NCI-H2107 treated with DMSO at 0.1 percent for 48 hours (cell line): ENCODE measurements at regions not wholly inside any gene's neighbourhood (a gene's known extent, or its start where the extent isn't known, plus 50 kb on each side); places are given as distances from the start of the nearest gene placed in this dataset.
"Not testable (repeated sequence)": the region's sequence is repeated elsewhere in the genome, so short reads cannot be mapped to it uniquely, and the experiment has no call there.

Experiments
- DNase-seq: peaks from one replicate; lab custom pipeline; 2025; ENCODE audit not compliant: unreplicated experiment; lab: John Stamatoyannopoulos, UW

DNA sequence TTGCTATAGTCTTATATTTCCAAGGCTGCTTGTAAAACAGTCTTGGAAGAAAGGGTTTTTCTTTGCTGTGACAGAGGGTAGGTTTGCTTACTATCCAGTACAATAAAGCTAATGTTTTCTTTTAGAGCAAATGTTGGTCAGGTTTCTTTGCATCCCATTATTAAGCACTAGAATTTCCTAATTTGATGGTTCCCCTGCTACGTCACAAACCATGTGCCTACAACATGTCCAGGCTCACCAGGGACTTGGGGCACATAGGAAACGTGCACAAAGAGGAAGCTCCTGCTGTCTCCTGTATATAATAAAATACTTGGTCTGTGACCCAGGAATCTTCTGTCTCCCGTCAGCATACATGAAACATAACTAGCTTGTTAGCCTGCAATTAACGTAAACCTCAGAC, 486.3 kb upstream of the LRFN5 start:
- DNase-seq = no peak

DNA sequence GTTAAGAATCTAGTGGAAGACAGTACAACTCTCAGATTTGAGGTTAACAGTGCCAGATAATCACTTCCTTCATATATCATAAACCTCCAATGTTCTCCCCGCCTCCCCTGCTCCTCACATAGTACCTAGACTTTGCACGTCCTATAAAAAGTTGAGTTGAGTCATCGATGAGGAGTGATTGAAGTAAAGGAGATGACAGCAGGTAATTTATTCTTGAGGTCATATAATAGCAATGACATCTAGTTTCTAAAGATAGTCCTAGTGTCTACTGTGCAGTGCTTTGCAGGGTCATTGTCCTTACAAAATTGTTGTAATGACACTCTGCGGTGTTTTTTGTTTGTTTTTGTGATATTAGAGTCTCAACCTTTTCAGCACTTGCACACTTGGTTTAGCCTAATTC, 510.5 kb upstream of the LRFN5 start:
- DNase-seq = no peak

DNA sequence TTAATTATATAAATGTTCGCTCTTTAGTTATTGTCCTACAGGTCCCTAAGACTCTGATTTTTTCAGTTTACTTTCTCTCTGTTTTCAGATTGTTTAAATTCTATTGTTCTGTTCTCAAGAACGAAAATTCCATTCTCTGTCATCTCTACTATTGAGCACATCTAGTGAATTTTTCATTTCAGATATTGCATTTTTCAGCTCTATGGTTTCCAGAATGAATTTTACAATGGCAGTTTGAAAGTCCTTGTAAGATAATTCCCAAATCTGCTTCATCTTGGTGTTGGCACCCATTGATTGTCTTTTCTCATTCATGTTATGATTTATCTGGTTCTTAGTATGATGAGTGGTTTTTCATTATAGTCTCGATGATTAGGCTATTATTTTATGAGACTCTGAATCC, 519.6 kb upstream of the LRFN5 start:
- no peak for DNase-seq

DNA sequence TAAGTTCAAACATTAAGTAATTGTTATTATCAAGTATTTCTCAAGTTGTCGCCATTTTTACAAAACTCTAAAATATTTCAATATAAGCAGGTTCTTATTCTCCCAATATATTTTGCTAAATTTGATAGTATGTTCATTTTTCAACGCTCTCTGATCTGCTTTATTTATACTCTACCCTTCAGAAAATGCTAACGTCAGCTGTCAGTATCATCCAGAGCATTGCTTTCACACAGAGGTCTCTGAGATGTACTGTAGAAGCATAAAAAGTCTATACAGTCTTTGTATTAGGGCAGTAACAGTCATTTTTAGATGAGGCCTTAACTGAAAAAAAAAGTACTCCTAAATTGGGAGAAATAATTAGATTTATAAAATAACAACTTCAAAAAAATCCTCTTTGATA, 533.1 kb upstream of the LRFN5 start:
- DNase-seq = no peak

DNA sequence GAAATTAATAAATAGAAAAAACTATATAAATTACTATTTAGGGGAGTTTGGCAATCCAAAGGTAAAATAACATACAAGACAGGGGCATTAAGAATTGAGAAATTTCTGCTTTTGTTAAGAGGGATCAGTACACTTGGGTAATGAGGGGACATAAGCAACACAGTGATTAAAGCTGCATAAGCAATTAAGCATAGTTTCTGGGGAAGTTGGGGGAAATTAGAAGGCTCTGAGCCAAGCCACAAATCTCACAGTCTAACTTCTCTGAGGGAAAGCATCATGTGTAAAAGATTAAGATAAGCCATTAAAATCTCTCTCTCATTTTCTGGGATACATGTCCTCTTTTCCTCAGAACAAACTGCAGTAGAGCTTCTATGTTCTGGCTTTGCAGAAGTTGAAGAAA, 533.9 kb upstream of the LRFN5 start:
- DNase-seq = no peak

DNA sequence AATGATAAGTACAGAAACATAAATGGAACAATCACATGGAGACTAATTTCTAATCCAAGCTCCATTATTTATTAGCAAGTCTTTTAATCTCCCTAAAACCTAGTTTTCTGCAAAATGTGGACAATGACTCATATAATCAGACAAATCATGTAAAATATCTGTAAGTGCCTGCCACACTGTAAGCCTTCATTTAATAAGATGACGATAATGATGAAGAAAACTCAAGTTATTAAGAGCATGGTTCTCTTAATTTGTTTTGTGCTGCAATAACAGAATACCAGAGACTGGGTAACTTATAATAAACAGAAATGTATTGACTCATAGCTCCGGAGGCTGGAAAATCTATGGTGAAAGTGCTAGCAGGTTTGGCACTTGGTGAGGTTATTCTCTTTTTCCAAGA, 535.3 kb upstream of the LRFN5 start:
- no peak for DNase-seq

DNA sequence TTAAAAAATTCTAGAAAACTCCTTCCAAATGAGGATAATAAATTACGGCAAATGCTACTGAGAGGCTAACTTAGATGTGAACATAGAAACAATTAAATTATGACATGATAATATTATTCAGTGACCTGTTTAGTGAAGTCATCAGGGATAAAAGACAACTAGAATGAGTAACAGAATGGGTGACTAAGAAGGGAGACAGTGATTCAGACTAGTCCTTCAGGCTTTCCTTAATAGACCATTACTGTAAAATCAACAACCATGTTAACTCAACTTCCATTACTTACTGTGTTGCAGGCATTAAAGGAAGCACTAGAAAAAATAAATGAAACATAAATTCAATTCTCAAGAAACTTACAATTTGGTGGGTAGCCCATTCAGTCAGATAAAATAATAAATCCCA, 543.9 kb upstream of the LRFN5 start:
- DNase-seq = no peak

DNA sequence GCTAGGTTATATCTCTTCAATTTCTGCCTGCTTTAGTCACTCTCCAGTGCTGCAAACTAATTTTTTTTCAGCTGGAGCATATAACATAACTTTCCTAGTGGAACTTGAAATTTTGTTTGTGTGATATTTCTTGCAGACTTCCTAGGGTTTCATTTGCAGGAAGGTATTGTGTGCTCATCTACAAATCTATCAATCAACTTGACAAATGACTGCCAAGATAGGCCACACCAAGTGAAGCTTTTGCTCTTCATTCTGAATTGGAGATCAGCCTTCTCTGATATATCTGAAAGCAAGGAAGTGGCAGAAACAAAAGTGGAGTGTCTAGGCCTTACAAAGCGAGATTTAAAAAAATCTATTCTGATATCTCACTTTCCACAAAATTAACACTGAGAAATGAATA, 551.1 kb upstream of the LRFN5 start:
- no peak for DNase-seq

DNA sequence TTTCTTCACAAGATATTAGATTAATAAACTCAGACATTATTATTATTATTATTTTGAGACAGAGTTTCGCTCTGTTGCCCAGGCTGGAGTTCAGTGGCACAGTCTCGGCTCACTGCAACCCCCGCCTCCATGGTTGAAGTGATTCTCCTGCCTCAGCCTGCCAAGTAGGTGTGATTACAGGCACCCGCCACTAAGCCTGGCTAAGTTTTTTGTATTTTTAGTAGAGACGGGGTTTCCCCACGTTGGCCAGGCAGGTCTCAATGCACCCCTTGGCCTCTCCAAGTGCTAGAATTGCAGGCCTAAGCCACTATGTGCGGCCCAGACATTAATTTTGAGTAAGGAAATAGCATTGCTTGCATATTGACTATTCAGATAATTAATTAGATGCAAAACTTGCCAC, 554.9 kb upstream of the LRFN5 start:
- DNase-seq = no peak

DNA sequence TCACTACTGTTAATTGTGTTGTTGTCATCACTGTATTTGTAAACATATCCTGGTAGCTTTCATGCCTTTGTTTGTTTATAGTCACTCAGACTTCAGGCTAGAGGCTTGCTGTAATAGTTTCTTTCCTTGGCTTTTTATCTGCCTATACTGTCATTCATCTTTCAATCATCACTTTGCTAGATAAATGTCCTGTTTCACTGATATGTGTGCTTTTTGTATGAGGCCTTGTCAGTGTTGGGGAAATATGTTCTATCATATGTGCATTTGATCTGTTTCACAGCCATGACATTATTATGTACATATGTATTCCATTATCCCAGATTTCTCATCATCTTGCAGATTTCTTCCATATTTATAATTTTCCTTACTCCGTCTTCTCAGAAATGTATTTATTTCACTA, 558.9 kb upstream of the LRFN5 start:
- no peak for DNase-seq

DNA sequence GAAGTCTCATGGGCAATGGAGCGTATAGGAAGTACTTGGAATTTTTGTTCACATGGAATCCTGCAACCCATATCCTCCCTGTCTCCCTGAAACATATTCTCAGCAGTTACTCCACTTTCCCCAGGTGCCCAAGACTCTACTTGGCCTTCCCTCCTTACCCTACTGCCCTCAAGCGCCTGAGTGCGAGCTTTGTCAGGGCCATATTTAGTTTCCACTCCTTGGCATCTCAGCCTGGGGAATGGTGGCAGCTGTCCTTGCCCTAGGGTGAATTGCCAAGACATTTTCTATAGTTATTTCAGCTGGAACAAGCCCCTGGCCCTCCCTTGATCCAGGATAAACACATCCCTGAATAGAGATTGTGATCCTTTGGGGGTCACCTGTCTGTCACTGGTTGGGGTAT, 569.3 kb upstream of the LRFN5 start:
- DNase-seq = no peak

DNA sequence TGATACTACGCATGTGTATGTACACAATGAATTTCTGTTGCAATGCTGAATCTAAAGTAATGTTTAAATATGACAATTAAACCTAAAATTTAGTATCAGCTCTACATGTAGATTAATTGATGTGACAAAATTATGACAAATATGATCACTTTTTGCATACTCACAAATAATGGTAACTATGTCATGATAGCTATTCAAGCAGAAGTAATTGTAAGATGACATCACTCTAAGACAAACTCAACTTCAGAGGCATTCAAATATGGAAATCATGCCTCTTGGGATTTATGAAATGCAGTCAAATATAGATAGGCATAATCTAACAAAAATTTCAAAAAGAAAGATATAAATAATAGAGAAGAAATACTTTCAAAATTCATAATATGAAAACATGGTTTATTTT, 571.7 kb upstream of the LRFN5 start:
- no peak for DNase-seq

DNA sequence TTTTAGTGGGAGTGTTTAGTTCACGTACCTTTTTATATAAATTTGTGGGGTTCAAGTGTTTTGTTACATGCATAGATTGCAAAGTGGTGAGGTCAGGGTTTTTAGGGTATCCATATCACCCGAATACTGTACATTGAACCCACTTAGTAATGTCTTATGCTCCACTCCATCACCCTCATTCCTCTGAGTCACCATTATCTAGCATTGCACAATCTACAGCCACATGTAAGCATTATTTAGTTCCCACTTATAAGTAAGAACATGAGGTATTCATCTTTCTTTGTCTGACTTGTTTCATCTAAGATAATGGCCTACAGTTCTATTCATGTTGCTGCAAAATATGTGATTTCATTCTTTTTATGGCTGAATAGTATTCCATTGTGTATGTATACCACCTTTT, 583.7 kb upstream of the LRFN5 start:
- DNase-seq = no peak

DNA sequence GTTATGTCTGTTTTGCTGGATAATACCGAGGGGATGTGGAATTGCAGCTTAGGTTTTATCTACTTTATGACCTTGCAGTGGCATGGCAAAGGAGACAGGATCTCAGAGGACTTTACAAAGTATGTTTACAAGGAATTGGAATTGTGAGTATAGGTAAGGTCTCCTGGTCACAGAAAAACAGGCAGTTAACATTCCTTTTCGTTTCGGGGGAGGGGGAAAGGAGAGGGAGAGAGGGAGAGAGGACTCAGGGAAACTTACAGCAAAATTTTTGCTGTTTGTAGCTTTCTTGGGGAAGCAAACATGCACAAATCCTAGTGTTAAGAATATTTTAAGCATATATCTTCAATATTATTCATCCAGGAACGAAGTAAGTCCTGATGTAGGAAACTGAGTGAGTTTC, 590.5 kb upstream of the LRFN5 start:
- no peak for DNase-seq

DNA sequence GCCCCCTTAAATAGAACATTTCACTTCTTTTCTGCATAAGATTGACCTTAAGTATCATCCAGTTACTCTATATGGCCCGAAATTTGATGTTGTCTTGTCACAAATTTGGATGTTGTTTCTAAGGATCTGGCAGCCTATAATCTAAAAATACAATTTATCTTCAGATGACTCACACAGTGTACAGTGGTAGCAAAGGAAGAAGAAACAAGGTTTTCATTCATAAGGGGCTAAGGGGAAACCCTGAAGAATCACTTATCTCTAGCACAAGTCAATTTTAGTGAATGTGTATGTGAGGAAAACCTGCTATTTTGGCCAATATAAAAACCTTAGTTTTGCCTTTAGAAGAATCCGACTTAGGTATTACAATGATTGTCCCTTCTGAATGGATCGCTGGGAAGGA, 606.3 kb upstream of the LRFN5 start:
- no peak for DNase-seq

DNA sequence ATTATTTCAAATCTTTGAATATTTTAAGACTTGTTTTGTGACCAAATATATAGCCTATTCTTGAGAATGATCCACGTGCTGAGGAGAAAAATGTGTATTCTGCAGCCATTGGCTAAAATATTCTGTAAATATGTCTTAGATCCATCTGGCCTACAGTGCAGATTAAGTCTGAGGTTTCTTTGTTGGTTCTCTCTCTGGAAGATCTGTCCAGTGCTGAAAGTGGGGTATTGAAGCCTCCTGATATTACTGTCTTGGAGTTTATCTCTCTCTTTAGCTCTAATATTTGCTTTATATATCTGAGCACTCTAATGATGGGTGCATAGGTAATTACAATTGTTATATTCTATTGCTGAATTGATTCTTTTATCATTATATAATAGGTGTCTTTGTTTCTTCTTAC, 617.4 kb upstream of the LRFN5 start:
- no peak for DNase-seq

DNA sequence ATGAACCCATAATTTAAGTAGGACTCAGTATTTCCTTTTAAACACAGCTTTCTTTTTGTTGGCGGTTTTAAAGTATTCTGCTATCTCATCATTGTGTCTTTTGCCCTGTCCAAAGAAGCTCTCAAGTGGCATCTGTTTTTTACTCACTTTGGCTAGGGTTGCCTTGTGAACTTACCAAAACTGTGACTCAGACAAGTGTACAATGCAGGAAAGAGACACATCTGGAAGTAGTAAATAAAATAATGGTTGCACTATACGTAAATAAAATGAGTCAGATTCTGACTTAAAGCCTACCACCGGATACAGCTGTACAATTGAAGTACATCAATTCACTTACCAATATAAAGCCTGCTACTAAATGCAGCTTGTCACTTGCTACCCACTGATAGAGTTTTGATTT, 619.2 kb upstream of the LRFN5 start:
- DNase-seq = no peak

DNA sequence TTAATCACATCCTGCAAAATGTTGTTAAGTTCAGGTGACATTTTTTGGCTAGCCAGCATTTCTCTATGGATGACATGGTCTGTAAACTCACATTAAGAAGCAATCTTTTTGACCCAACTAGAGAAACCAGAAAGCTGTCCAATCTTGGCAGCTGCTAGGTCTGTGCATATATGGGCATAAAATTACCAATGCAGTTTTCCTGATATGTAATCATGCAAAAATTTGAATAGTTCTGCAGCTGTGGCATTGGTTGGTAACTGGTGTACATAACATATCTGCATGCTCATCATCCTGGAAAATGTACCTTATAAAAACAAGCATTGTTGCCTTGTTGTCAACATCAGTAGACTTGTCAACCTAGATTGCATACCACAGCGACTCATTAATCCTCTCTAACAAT, 620.0 kb upstream of the LRFN5 start:
- DNase-seq = no peak

DNA sequence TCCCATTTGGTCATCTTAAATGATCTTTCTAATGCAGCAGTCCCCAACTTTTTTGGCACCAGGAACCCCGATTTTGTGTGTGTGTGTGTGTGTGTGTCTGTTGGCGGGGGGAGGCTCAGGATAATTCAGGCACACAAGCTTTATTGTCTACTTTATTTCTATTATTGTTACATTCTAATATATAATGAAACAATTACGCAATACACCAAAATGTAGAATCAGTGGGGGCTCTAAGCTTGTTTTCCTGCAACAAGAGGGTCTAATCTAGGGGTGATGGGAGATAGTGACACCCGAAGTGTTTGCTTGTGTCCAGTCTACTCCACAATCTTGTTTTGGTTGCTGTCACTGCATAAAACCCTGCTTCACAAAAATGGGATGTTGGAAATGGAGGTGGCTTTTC, 621.1 kb upstream of the LRFN5 start:
- DNase-seq = no peak

DNA sequence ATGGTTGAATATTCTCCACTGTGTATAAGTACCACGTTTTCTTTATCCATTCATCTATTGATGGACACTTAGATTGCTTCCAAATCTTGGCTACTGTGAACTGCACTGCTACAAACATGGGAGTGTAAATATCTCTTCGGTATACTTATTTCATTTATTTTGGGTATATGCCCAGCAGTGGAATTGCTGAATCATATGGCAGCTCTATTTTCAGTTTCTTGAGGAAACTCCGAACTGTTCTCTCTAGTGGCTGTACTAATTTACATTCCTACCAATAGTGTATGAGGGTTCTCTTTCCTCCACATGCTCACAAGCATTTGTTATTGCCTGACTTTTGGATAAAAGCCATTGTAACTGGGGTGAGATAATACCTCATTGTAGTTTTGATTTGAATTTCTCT, 623.1 kb upstream of the LRFN5 start:
- no peak for DNase-seq

DNA sequence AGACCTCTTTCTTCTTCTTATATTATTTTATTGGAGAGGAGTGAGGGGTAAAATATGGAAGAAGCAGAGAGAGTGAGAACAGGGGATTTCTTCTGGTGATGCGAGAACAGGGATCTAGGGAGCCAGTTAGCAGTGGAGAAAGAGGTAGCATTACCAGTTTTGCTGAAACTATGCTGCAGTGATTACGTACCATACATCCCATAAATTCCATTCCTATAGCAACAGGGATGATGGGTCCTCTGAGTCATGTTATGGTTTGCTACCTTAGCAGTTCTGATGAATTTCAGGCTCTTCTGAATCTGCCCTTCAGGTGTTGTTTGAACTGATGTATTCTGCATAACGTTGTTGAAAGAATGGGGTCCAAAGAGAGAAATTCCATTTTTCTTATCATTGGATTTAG, 625.4 kb upstream of the LRFN5 start:
- no peak for DNase-seq

DNA sequence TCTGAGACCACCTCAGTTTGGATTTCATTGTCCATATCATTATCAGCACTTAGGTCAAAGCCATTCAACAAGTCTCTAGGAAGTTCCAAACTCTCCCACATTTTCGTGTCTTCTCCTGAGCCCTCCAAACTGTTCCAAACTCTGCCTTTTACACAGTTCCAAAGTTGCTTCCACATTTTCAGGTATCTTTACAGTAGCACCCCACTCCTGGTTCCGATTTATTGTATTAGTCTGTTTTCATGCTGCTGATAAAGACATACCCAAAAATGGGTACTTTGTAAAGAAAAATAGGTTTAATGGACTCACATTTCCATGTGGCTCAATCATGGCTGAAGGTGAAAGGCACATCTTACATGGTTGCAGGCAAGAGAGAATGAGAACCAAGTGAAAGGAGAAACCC, 646.4 kb upstream of the LRFN5 start:
- DNase-seq = not testable (repeated sequence)

DNA sequence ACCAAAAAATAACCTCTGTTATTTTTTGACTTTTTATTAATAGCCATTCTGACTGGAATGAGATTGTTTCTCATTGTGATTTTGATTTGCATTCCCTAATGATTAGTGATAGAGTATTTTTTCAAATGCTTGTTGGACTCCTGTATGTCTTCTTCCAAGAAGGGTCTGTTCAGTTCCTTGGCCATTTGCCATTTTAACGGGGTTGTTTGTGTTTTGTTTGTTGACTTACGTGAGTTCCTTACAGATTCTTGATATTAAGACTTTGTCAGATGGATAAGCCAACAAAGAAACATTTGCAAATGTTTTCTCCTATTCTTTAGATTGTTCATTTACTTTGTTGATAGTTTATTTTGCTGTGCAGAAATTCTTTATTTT, 651.6 kb upstream of the LRFN5 start:
- DNase-seq = no peak

DNA sequence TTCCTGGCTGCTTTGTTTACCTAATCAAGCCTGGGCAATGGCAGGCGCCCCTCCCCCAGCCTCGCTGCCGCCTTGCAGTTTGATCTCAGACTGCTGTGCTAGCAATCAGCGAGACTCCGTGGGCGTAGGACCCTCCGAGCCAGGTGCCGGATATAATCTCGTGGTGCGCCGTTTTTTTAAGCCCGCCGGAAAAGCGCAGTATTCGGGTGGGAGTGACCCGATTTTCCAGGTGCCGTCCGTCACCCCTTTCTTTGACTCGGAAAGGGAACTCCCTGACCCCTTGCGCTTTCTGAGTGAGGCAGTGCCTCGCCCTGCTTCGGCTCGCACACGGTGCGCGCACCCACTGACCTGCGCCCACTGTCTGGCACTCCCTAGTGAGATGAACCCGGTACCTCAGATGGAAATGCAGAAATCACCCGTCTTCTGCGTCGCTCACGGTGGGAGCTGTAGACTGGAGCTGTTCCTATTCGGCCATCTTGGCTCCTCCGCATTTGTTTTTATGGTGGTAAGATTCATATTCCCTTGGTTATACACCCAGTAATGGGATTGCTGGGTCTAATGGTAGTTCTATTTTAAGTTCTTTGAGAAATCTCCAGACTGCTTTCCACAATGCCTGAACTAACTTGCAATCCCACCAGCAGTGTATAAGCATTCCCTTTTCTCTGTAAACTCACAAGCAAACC, 652.1 kb upstream of the LRFN5 start:
- not testable (repeated sequence) for DNase-seq
